ENCODE measurements at regions not wholly inside any gene's neighbourhood (a gene's known extent, or its start where the extent isn't known, plus 50 kb on each side); places are given as distances from the start of the nearest gene placed in this dataset.
"Not testable (repeated sequence)": the region's sequence is repeated elsewhere in the genome, so short reads cannot be mapped to it uniquely, and the experiment has no call there.

DNA sequence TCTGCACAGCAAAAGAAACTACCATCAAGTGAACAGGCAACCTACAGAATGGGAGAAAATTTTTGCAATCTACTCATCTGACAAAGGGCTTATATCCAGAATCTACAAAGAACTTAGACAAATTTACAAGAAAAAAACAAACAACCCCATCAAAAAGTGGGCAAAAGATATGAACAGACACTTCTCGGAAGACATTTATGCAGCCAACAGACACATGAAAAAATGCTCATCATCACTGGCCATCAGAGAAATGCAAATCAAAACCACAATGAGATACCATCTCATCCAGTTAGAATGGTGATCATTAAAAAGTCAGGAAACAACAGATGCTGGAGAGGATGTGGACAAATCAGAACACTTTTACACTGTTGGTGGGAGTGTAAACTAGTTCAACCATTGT lies 216.3 kb upstream of the STXBP5 start:
- TF ChIP-seq, protein P1, sequence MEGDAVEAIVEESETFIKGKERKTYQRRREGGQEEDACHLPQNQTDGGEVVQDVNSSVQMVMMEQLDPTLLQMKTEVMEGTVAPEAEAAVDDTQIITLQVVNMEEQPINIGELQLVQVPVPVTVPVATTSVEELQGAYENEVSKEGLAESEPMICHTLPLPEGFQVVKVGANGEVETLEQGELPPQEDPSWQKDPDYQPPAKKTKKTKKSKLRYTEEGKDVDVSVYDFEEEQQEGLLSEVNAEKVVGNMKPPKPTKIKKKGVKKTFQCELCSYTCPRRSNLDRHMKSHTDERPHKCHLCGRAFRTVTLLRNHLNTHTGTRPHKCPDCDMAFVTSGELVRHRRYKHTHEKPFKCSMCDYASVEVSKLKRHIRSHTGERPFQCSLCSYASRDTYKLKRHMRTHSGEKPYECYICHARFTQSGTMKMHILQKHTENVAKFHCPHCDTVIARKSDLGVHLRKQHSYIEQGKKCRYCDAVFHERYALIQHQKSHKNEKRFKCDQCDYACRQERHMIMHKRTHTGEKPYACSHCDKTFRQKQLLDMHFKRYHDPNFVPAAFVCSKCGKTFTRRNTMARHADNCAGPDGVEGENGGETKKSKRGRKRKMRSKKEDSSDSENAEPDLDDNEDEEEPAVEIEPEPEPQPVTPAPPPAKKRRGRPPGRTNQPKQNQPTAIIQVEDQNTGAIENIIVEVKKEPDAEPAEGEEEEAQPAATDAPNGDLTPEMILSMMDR (IDR thresholded peaks at IDR 0.05 in 8 of 11, conservative IDR thresholded peaks at IDR 0.05 in 3 of 11), result not testable (repeated sequence)
- not testable (repeated sequence) for TF ChIP-seq POLR2A, POLR2AphosphoS5 (IDR thresholded peaks at IDR 0.05)

Measured in spleen (tissue), 7 donors.